A549 (cell line): ENCODE measurements at regions not wholly inside any gene's neighbourhood (a gene's known extent, or its start where the extent isn't known, plus 50 kb on each side); places are given as distances from the start of the nearest gene placed in this dataset.

Source experiments
- ATAC-seq, 2 experiments: fragments of 200-7000 bp in 1 of 2; fragments of >200 bp in 1 of 2; cut with Nextera tagmentation in 1 of 2; cut with Tn5 transposase in 1 of 2; 3 replicates each; pipeline versions ENCODE4 v1.8.0 to v1.9.1; 2018 to 2020; ENCODE audit warnings: mild to moderate bottlenecking in 1 of 2, moderate library complexity in 1 of 2
- CTCF ChIA-PET: fragments of 300-600 bp; sonication (Branson Sonifier 250); formaldehyde crosslinking; extraction: SDS; loops from one replicate; lab custom pipeline; 2021; ENCODE audit warnings: antibody characterized with exemption, inconsistent platforms; lab: Yijun Ruan, JAX
- POLR2A ChIA-PET: fragments of 350-600 bp; formaldehyde crosslinking; extraction: SDS; loops from one replicate; lab custom pipeline; 2021; ENCODE audit warnings: antibody characterized with exemption, inconsistent platforms; lab: Yijun Ruan, JAX
- DNase-seq, 2 experiments: peaks; one replicate each; pipeline versions ENCODE4 v3.0.0 to v3.0.0-alpha.2; 2011 to 2016; ENCODE audit warnings: low read depth in 1 of 2, low spot score in 1 of 2
- FAIRE-seq: peaks from 2 replicates; lab custom pipeline; 2011; peaks lifted over from hg19 to GRCh38; lab: Jason Lieb, UNC
- H3K27ac ChIP-seq, 2 experiments: fragments of >200 bp; sonication (Bioruptor Twin); formaldehyde crosslinking; 3 replicates each; pipeline ENCODE4 v1.5.1; 2016 to 2017
- H3K4me1 ChIP-seq: fragments of >200 bp; sonication (Bioruptor Twin); formaldehyde crosslinking; 3 replicates; pipeline ENCODE4 v1.6.1; 2016
- H3K4me2 ChIP-seq: fragments of >200 bp; sonication (Bioruptor Twin); formaldehyde crosslinking; 3 replicates; pipeline ENCODE4 v1.6.1; 2016
- H3K4me3 ChIP-seq: fragments of >200 bp; sonication (Bioruptor Twin); formaldehyde crosslinking; 3 replicates; pipeline ENCODE4 v1.5.1; 2016
- H3K9me3 ChIP-seq: fragments of >200 bp; sonication (Bioruptor Twin); formaldehyde crosslinking; 3 replicates; pipeline ENCODE4 v1.6.1; 2016
- BHLHE40 ChIP-seq: IDR thresholded peaks from 2 replicates; pipeline ENCODE4 v1.6.1; 2012; ENCODE audit warnings: low read depth, low read length, inconsistent platforms
- CBX2 ChIP-seq: fragments of 200-600 bp; sonication (generic); IDR thresholded peaks from 2 replicates; pipeline ENCODE4 v1.6.1; 2016; ENCODE audit warnings: low read depth, mild to moderate bottlenecking, borderline replicate concordance
- CBX8 ChIP-seq: fragments of 200-600 bp; sonication (generic); IDR thresholded peaks from 2 replicates; pipeline ENCODE4 v1.6.1; 2016
- CHD2 ChIP-seq: fragments of 150-350 bp; IDR thresholded peaks from 2 replicates; pipeline ENCODE4 v1.6.1; 2014; ENCODE audit warnings: low read length; ENCODE audit not compliant: partially characterized antibody
- CHD4 ChIP-seq: fragments of 200-600 bp; sonication (generic); IDR thresholded peaks from 2 replicates; pipeline ENCODE4 v1.6.1; 2016; ENCODE audit warnings: antibody characterized with exemption, mild to moderate bottlenecking, borderline replicate concordance
- CTCF ChIP-seq: fragments of >200 bp; sonication (Bioruptor Twin); formaldehyde crosslinking; IDR thresholded peaks from 3 replicates; pipeline ENCODE4 v1.5.1; 2016
- EHMT2 ChIP-seq: fragments of 200-600 bp; sonication (generic); IDR thresholded peaks from 2 replicates; pipeline ENCODE4 v1.6.1; 2016; ENCODE audit warnings: antibody characterized with exemption, low read depth, mild to moderate bottlenecking, moderate library complexity
- FOSB ChIP-seq: fragments of 250-450 bp; sonication (Bioruptor Pico); IDR thresholded peaks from 2 replicates; pipeline ENCODE4 v1.5.0; 2020; ENCODE audit warnings: mild to moderate bottlenecking, moderate library complexity
- FOSL2 ChIP-seq, 2 experiments: fragments of 450-650 bp in 1 of 2; fragments of >200 bp in 1 of 2; sonication (Bioruptor Twin) in 1 of 2; formaldehyde crosslinking; IDR thresholded peaks; 2 replicates each; pipeline versions ENCODE4 v1.5.0 to v1.6.1; 2016 to 2020; ENCODE audit warnings: mild to moderate bottlenecking in 1 of 2, moderate library complexity in 1 of 2
- FOXS1 ChIP-seq: fragments of 250-450 bp; sonication (Bioruptor Pico); IDR thresholded peaks from 2 replicates; pipeline ENCODE4 v1.5.0; 2020; ENCODE audit warnings: mild to moderate bottlenecking, moderate library complexity
- GATA3 ChIP-seq: IDR thresholded peaks from 2 replicates; pipeline ENCODE4 v1.6.1; 2012; ENCODE audit warnings: borderline replicate concordance
- HDAC2 ChIP-seq: fragments of 200-600 bp; sonication (generic); IDR thresholded peaks from 2 replicates; pipeline ENCODE4 v1.6.1; 2016
- HMGXB4 ChIP-seq: fragments of 250-450 bp; sonication (Bioruptor Pico); IDR thresholded peaks from 2 replicates; pipeline ENCODE4 v1.5.0; 2021; ENCODE audit warnings: mild to moderate bottlenecking, moderate library complexity, borderline replicate concordance
- HOXB5 ChIP-seq: fragments of 250-450 bp; sonication (Bioruptor Pico); IDR thresholded peaks from 2 replicates; pipeline ENCODE4 v1.5.0; 2020; ENCODE audit warnings: mild to moderate bottlenecking, moderate library complexity
- JUNB ChIP-seq: fragments of >200 bp; sonication (Bioruptor Twin); formaldehyde crosslinking; IDR thresholded peaks from 2 replicates; pipeline ENCODE4 v1.6.1; 2016
- KDM1A ChIP-seq: fragments of 200-600 bp; sonication (generic); IDR thresholded peaks from 2 replicates; pipeline ENCODE4 v1.6.1; 2016; ENCODE audit warnings: low read depth, mild to moderate bottlenecking
- MAFK ChIP-seq: fragments of 450-650 bp; IDR thresholded peaks from 2 replicates; pipeline ENCODE4 v1.6.1; 2014; ENCODE audit not compliant: partially characterized antibody
- MAZ ChIP-seq: fragments of 150-350 bp; IDR thresholded peaks from 2 replicates; pipeline ENCODE4 v1.6.1; 2014; ENCODE audit warnings: antibody characterized with exemption, low read depth, low read length, borderline replicate concordance
- MYC ChIP-seq: IDR thresholded peaks from 2 replicates; pipeline ENCODE4 v1.6.1; 2012; ENCODE audit warnings: mild to moderate bottlenecking, inconsistent platforms, low read length, improper control_type of control experiment, borderline replicate concordance
- NPAS2 ChIP-seq: fragments of 250-450 bp; sonication (Bioruptor Pico); IDR thresholded peaks from 2 replicates; pipeline ENCODE4 v1.8.0; 2022; ENCODE audit warnings: mild to moderate bottlenecking, moderate library complexity, borderline replicate concordance
- NR3C1 ChIP-seq: fragments of >200 bp; sonication (Bioruptor Twin); formaldehyde crosslinking; IDR thresholded peaks from 3 replicates; pipeline ENCODE4 v1.6.1; 2017
- POLR2AphosphoS2 ChIP-seq: conservative IDR thresholded peaks from 2 replicates; pipeline ENCODE4 v1.6.1; 2012; ENCODE audit warnings: low read length, improper control_type of control experiment, inconsistent platforms
- RARB ChIP-seq: fragments of 250-450 bp; sonication (Bioruptor Pico); IDR thresholded peaks from 2 replicates; pipeline ENCODE4 v1.8.0; 2021; ENCODE audit warnings: mild to moderate bottlenecking, moderate library complexity
- RCOR1 ChIP-seq: fragments of 150-350 bp; IDR thresholded peaks from 2 replicates; pipeline ENCODE4 v1.6.1; 2014; ENCODE audit warnings: antibody characterized with exemption, low read length, low read depth
- SMC3 ChIP-seq: fragments of >200 bp; sonication (Bioruptor Twin); formaldehyde crosslinking; IDR thresholded peaks from 3 replicates; pipeline ENCODE4 v1.6.1; 2018; ENCODE audit warnings: inconsistent platforms
- TFCP2L1 ChIP-seq: fragments of 250-450 bp; sonication (Bioruptor Pico); IDR thresholded peaks from 2 replicates; pipeline ENCODE4 v1.5.0; 2021; ENCODE audit warnings: mild to moderate bottlenecking
- ZFP36 ChIP-seq: fragments of 450-650 bp; IDR thresholded peaks from 2 replicates; pipeline ENCODE4 v1.6.1; 2014; ENCODE audit warnings: borderline replicate concordance; ENCODE audit not compliant: partially characterized antibody
- ZNF302 ChIP-seq: fragments of 250-450 bp; sonication (Bioruptor Pico); IDR thresholded peaks from 2 replicates; pipeline ENCODE4 v1.9.0; 2021; ENCODE audit warnings: inconsistent platforms, mild to moderate bottlenecking, moderate library complexity
- ZSCAN20 ChIP-seq: fragments of 250-450 bp; sonication (Bioruptor Pico); IDR thresholded peaks from 2 replicates; pipeline ENCODE4 v1.8.0; 2022; ENCODE audit warnings: mild to moderate bottlenecking, moderate library complexity
- WGBS: methylation state at CpG from one replicate; pipeline ENCODE4 v1.1.6; 2017; ENCODE audit errors: missing lambda C conversion rate; 5-methylcytosine and 5-hydroxymethylcytosine counted together

GRCh38 chr2:239774142-239774462 lies 251.0 kb downstream of the NDUFA10 start:
- H3K4me1 ChIP-seq: no peaks in the 10 kb centered on the region
- H3K27ac ChIP-seq: no peak overlapping the region
- no peak for FAIRE-seq
- H3K9me3 ChIP-seq: peaks cover 19% of the 10 kb centered on the region
- no peak overlapping the region for H3K4me3 ChIP-seq
- ATAC-seq: no peak
- no peak for TF ChIP-seq RARB (CRISPR knock-in tag)
- DNase-seq: no peak
- WGBS: 88% methylated on average over 1 of the region's 4 CpGs
- ChIA-PET POLR2A (no interaction called here), CTCF (no interaction called here)
- no peak overlapping the region for H3K4me2 ChIP-seq

GRCh38 chr2:239773228-239774141 lies 251.7 kb downstream of the NDUFA10 start:
- no peak overlapping the region for H3K4me3 ChIP-seq
- WGBS: 20% methylated on average over 15 of the region's 15 CpGs
- ChIA-PET POLR2A (no interaction called here), CTCF (no interaction called here)
- no peak for TF ChIP-seq MAFK
- TF ChIP-seq RCOR1: no peak
- TF ChIP-seq RARB (CRISPR knock-in tag): no peak
- no peak for TF ChIP-seq NPAS2 (CRISPR knock-in tag)
- no peak for TF ChIP-seq TFCP2L1 (CRISPR knock-in tag)
- TF ChIP-seq EHMT2: no peak
- TF ChIP-seq HOXB5 (CRISPR knock-in tag): no peak
- no peak for TF ChIP-seq FOSL2 (IDR thresholded peaks at IDR 0.05)
- no peak for TF ChIP-seq FOSL2 (CRISPR knock-in tag; IDR thresholded peaks at IDR 0.05)
- no peak for TF ChIP-seq BHLHE40
- no peak for TF ChIP-seq ZFP36
- no peak for TF ChIP-seq CBX8
- TF ChIP-seq ZNF302 (CRISPR knock-in tag): no peak
- TF ChIP-seq JUNB: no peak
- no peak for TF ChIP-seq CHD2
- TF ChIP-seq KDM1A: no peak
- TF ChIP-seq CHD4: no peak
- no peak for TF ChIP-seq HDAC2
- no peak for TF ChIP-seq CTCF
- H3K9me3 ChIP-seq: peaks cover 19% of the 10 kb centered on the region
- H3K27ac ChIP-seq: no peak overlapping the region
- H3K4me1 ChIP-seq: no peaks in the 10 kb centered on the region
- ATAC-seq: no peak
- H3K4me2 ChIP-seq: no peak overlapping the region
- DNase-seq: no peak
- no peak for FAIRE-seq

GRCh38 chr2:239772721-239773120 lies 252.4 kb downstream of the NDUFA10 start:
- no peak for DNase-seq
- H3K9me3 ChIP-seq: peaks cover 19% of the 10 kb centered on the region
- 36% methylated on average over 5 of the region's 5 CpGs for WGBS
- TF ChIP-seq HMGXB4 (CRISPR knock-in tag) (no peak), MAZ (no peak), NPAS2 (CRISPR knock-in tag) (no peak), MYC (no peak), CTCF (no peak), CBX2 (no peak), JUNB (no peak), EHMT2 (no peak), SMC3 (no peak), FOSL2 (IDR thresholded peaks at IDR 0.05) (no peak), FOSL2 (CRISPR knock-in tag; IDR thresholded peaks at IDR 0.05) (no peak), FOXS1 (CRISPR knock-in tag) (no peak), ZSCAN20 (CRISPR knock-in tag) (no peak), NR3C1 (no peak), HDAC2 (no peak), FOSB (no peak), POLR2AphosphoS2 (no peak), GATA3 (no peak)
- TF ChIP-seq, all 56 proteins: peak for 0
- Histone ChIP-seq H3K27ac (no peak overlapping the region), H3K4me3 (no peak overlapping the region), H3K4me2 (no peak overlapping the region), H3K4me1 (no peaks in the 10 kb centered on the region)
- POLR2A ChIA-PET: no interaction called here
- ATAC-seq (no peak), FAIRE-seq (no peak)
- CTCF ChIA-PET: no interaction called here
